ENCODE measurements at regions not wholly inside any gene's neighbourhood (a gene's known extent, or its start where the extent isn't known, plus 50 kb on each side); places are given as distances from the start of the nearest gene placed in this dataset.

DNA sequence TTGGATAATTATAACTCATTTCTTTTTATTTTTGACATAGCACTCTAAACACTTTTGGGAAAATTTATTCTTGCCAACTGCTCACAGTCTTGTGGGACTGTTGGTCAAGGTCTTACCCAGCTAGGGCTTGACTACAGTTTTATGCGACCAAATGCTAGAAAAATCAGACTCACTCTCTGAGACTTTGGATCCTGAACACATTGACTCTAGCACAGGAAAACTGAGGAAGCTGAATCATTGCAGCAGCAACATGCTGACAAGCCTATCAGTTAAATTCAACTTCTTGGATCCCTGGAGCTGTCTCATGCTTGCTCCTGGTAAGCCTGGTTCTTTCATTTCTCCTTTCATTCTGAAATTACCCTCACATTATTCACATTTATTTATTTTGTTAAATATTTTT is 120.7 kb upstream of the TMTC2 start:
- Histone ChIP-seq H4K20me1 (ENCODE audit: insufficient read depth, low read length) (no peaks in the 10 kb centered on the region), H4K8ac (ENCODE audit: low read depth in 2 of 2, low read length in 2 of 2) (no peak overlapping the region), H2BK20ac (ENCODE audit: low read depth, low read length) (no peak overlapping the region), H3K36me3 (ENCODE audit: control insufficient read depth, insufficient read depth, low read length) (no peaks in the 10 kb centered on the region), H3K27me3 (ENCODE audit: control insufficient read depth, insufficient read depth, low read length) (no peaks in the 10 kb centered on the region), H2BK5ac (ENCODE audit: low read depth, low read length, poor library complexity, severe bottlenecking) (no peak overlapping the region), H4K5ac (ENCODE audit: low read depth, low read length) (no peak overlapping the region), H3K4me3 (ENCODE audit: insufficient read depth, low read depth, low read length) (no peak overlapping the region), H3K14ac (replicated peaks; ENCODE audit: low read depth, low read length) (no peak overlapping the region), H2BK120ac (ENCODE audit: low read depth, low read length) (no peak overlapping the region), H4K91ac (ENCODE audit: insufficient read depth, low read depth, low read length) (no peak overlapping the region), H2AK5ac (ENCODE audit: low read depth, low read length) (no peak overlapping the region), H3K9ac (ENCODE audit: low read depth, low read length) (no peak overlapping the region), H3K23ac (ENCODE audit: low read depth, low read length) (no peak overlapping the region), H3K79me1 (ENCODE audit: low read depth in 1 of 2, low read length in 2 of 2) (no peaks in the 10 kb centered on the region), H3K27ac (ENCODE audit: insufficient read depth, low read length) (no peak overlapping the region), H2AFZ (replicated peaks; ENCODE audit: low read length, poor library complexity) (no peak overlapping the region), H3K4ac (ENCODE audit: low read depth, low read length) (no peak overlapping the region), H2BK15ac (ENCODE audit: low read depth, low read length) (no peak overlapping the region), H3K4me1 (ENCODE audit: control insufficient read depth, insufficient read depth, low read length) (no peaks in the 10 kb centered on the region), H3K9me1 (ENCODE audit: insufficient read depth, low read length) (no peaks in the 10 kb centered on the region), H3K56ac (ENCODE audit: extremely low read depth, insufficient read depth, low read length) (no peak overlapping the region), H2AK9ac (replicated peaks; ENCODE audit: low read depth, low read length, poor library complexity) (no peak overlapping the region), H3K18ac (ENCODE audit: low read depth, low read length) (no peak overlapping the region), H3K4me2 (ENCODE audit: low read depth, low read length) (no peak overlapping the region), H3K9me3 (ENCODE audit: control insufficient read depth, insufficient read depth, low read length) (no peaks in the 10 kb centered on the region)
- TF ChIP-seq CEBPB (IDR thresholded peaks at IDR 0.05; ENCODE audit: low read depth, low read length) = no peak
- TF ChIP-seq, protein P1, sequence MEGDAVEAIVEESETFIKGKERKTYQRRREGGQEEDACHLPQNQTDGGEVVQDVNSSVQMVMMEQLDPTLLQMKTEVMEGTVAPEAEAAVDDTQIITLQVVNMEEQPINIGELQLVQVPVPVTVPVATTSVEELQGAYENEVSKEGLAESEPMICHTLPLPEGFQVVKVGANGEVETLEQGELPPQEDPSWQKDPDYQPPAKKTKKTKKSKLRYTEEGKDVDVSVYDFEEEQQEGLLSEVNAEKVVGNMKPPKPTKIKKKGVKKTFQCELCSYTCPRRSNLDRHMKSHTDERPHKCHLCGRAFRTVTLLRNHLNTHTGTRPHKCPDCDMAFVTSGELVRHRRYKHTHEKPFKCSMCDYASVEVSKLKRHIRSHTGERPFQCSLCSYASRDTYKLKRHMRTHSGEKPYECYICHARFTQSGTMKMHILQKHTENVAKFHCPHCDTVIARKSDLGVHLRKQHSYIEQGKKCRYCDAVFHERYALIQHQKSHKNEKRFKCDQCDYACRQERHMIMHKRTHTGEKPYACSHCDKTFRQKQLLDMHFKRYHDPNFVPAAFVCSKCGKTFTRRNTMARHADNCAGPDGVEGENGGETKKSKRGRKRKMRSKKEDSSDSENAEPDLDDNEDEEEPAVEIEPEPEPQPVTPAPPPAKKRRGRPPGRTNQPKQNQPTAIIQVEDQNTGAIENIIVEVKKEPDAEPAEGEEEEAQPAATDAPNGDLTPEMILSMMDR (conservative IDR thresholded peaks at IDR 0.05; ENCODE audit: low read depth, low read length) = no peak
- TF ChIP-seq USF2 (IDR thresholded peaks at IDR 0.05; ENCODE audit: low read depth, low read length) = no peak
- TF ChIP-seq CHD1 (IDR thresholded peaks at IDR 0.05; ENCODE audit: low read depth, low read length) = no peak
- no peak for TF ChIP-seq MAZ (IDR thresholded peaks at IDR 0.05; ENCODE audit: borderline replicate concordance, low read depth, low read length)
- TF ChIP-seq ELK1 (IDR thresholded peaks at IDR 0.05; ENCODE audit: borderline replicate concordance, low read depth, low read length) = no peak
- TF ChIP-seq NFE2L2 (IDR thresholded peaks at IDR 0.05; ENCODE audit: low read depth, low read length) = no peak
- TF ChIP-seq RCOR1 (IDR thresholded peaks at IDR 0.05; ENCODE audit: insufficient replicate concordance, low read length) = no peak
- no peak for TF ChIP-seq FOS (IDR thresholded peaks at IDR 0.05; ENCODE audit: low read depth, low read length)
- TF ChIP-seq RAD21 (IDR thresholded peaks at IDR 0.05; ENCODE audit: low read length) = no peak
- no peak for TF ChIP-seq BHLHE40 (IDR thresholded peaks at IDR 0.05; ENCODE audit: low read depth, low read length)
- no peak for TF ChIP-seq SMC3 (IDR thresholded peaks at IDR 0.05; ENCODE audit: low read depth, low read length)
- no peak for TF ChIP-seq MAFK (IDR thresholded peaks at IDR 0.05; ENCODE audit: low read depth, low read length)
- TF ChIP-seq POLR2A (IDR thresholded peaks at IDR 0.05; ENCODE audit: low read depth, low read length) = no peak
- no peak for TF ChIP-seq RFX5 (IDR thresholded peaks at IDR 0.05; ENCODE audit: low read depth, low read length)
- TF ChIP-seq MXI1 (IDR thresholded peaks at IDR 0.05; ENCODE audit: borderline replicate concordance, low read depth, low read length) = no peak
- in situ Hi-C loops (cut with MboI; ENCODE audit: low sequenced_read_pairs) (no loop called here), intact Hi-C loops (cut with micrococcal nuclease) (no loop called here), dilution Hi-C loops (cut with HindIII; ENCODE audit: low sequenced_read_pairs, unreplicated experiment) (no loop called here)
- POLR2A ChIA-PET (ENCODE audit: unreplicated experiment) = no interaction called here
- ATAC-seq (ENCODE audit: low read depth) (no peak), DNase-seq (no peak)
- no TSS peak for BruUV-seq (replicated peaks)
- CTCF ChIA-PET = no interaction called here
- no CpG with 5 or more reads among the region's 1 CpG for WGBS, 2 experiments (ENCODE audit: extremely low coverage in 2 of 2, insufficient read length in 1 of 2)
